ENCODE measurements at regions not wholly inside any gene's neighbourhood (a gene's known extent, or its start where the extent isn't known, plus 50 kb on each side); places are given as distances from the start of the nearest gene placed in this dataset.

GRCh38 chr12:97005174-97005573 lies 98.1 kb downstream of the NEDD1 start:
- H3K27me3 ChIP-seq (replicated peaks; ENCODE audit: control insufficient read depth, insufficient read depth, low read length), result peaks cover 2% of the 10 kb centered on the region
- no peak for TF ChIP-seq CTCF (IDR thresholded peaks at IDR 0.05; ENCODE audit: insufficient read depth, low read length, poor library complexity, severe bottlenecking)
- no peak overlapping the region for H3K4me3 ChIP-seq (replicated peaks; ENCODE audit: low read depth, low read length)
- DNase-seq (ENCODE audit: extremely low read depth, insufficient read length), result no peak
- H3K36me3 ChIP-seq (ENCODE audit: control insufficient read depth, insufficient read depth, low read length), result no peaks in the 10 kb centered on the region

GRCh38 chr12:97005646-97006045 lies 98.6 kb downstream of the NEDD1 start:
- no peak for TF ChIP-seq CTCF (IDR thresholded peaks at IDR 0.05; ENCODE audit: insufficient read depth, low read length, poor library complexity, severe bottlenecking)

GRCh38 chr12:97006585-97006984 lies 99.5 kb downstream of the NEDD1 start:
- DNase-seq (ENCODE audit: extremely low read depth, insufficient read length), result no peak
- Histone ChIP-seq H3K36me3 (ENCODE audit: control insufficient read depth, insufficient read depth, low read length) (no peaks in the 10 kb centered on the region), H3K4me3 (replicated peaks; ENCODE audit: low read depth, low read length) (no peak overlapping the region), H3K27me3 (replicated peaks; ENCODE audit: control insufficient read depth, insufficient read depth, low read length) (peaks cover 2% of the 10 kb centered on the region)
- no peak for TF ChIP-seq CTCF (IDR thresholded peaks at IDR 0.05; ENCODE audit: insufficient read depth, low read length, poor library complexity, severe bottlenecking)

More at GRCh38 chr12:97005646-97006045, 98.6 kb downstream of the NEDD1 start:
- Histone ChIP-seq H3K27me3 (replicated peaks; ENCODE audit: control insufficient read depth, insufficient read depth, low read length) (peaks cover 2% of the 10 kb centered on the region), H3K4me3 (replicated peaks; ENCODE audit: low read depth, low read length) (no peak overlapping the region), H3K36me3 (ENCODE audit: control insufficient read depth, insufficient read depth, low read length) (no peaks in the 10 kb centered on the region)
- DNase-seq (ENCODE audit: extremely low read depth, insufficient read length), result no peak

GRCh38 chr12:97016163-97016562 lies 109.1 kb downstream of the NEDD1 start:
- no peak for TF ChIP-seq CTCF (IDR thresholded peaks at IDR 0.05; ENCODE audit: insufficient read depth, low read length, poor library complexity, severe bottlenecking)
- H3K4me3 ChIP-seq (replicated peaks; ENCODE audit: low read depth, low read length), result no peak overlapping the region
- no peaks in the 10 kb centered on the region for H3K27me3 ChIP-seq (replicated peaks; ENCODE audit: control insufficient read depth, insufficient read depth, low read length)
- no peaks in the 10 kb centered on the region for H3K36me3 ChIP-seq (ENCODE audit: control insufficient read depth, insufficient read depth, low read length)
- no peak for DNase-seq (ENCODE audit: extremely low read depth, insufficient read length)

- no peak for DNase-seq (ENCODE audit: extremely low read depth, insufficient read length)
- Histone ChIP-seq H3K27me3 (replicated peaks; ENCODE audit: control insufficient read depth, insufficient read depth, low read length) (no peaks in the 10 kb centered on the region), H3K36me3 (ENCODE audit: control insufficient read depth, insufficient read depth, low read length) (no peaks in the 10 kb centered on the region), H3K4me3 (replicated peaks; ENCODE audit: low read depth, low read length) (no peak overlapping the region)
- TF ChIP-seq CTCF (IDR thresholded peaks at IDR 0.05; ENCODE audit: insufficient read depth, low read length, poor library complexity, severe bottlenecking), result no peak
Measured at GRCh38 chr12:97017213-97017612, 110.2 kb downstream of the NEDD1 start.

- TF ChIP-seq CTCF (IDR thresholded peaks at IDR 0.05; ENCODE audit: insufficient read depth, low read length, poor library complexity, severe bottlenecking), result no peak
- Histone ChIP-seq H3K36me3 (ENCODE audit: control insufficient read depth, insufficient read depth, low read length) (no peaks in the 10 kb centered on the region), H3K4me3 (replicated peaks; ENCODE audit: low read depth, low read length) (no peak overlapping the region), H3K27me3 (replicated peaks; ENCODE audit: control insufficient read depth, insufficient read depth, low read length) (no peaks in the 10 kb centered on the region)
- no peak for DNase-seq (ENCODE audit: extremely low read depth, insufficient read length)
Measured at GRCh38 chr12:97022536-97023230, 115.6 kb downstream of the NEDD1 start.

All from GM06990 (cell line).